ENCODE measurements at regions not wholly inside any gene's neighbourhood (a gene's known extent, or its start where the extent isn't known, plus 50 kb on each side); places are given as distances from the start of the nearest gene placed in this dataset.

DNA sequence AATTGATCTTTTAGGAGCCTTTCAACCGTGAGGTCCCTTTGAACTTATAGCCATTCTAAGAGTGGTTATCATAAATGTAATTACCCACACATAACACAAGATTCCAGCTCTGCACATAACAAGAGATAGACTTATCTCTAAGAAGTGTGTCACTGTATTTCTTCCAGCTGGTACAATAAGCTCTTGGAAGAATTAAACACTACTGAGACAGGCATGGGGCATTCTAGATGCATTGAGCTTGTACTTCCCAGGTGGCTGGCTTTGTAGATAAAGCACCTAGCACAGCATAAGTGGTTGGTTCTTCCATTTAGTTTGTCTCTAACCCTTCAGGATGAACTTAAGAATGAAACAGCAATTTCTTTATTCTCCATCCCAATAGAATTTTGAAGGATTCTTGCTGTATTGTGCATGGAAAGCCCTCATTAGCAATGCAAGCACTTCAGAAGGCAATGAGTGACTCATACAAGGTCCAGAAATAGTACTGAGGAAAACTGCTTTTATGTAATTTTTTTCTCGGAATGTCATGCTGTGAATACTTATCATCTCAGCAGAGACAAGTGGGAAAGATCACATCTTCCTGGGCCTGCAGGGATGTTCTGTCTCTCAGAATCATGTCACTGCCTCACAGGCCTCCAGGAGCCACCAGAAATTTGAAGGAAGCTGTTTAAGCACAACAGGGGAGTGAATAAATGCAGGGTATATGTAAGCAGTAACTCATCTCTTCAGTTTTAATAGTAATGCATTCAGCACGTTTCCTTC lies 91.1 kb upstream of the CD180 start:
- TF ChIP-seq, protein P1, sequence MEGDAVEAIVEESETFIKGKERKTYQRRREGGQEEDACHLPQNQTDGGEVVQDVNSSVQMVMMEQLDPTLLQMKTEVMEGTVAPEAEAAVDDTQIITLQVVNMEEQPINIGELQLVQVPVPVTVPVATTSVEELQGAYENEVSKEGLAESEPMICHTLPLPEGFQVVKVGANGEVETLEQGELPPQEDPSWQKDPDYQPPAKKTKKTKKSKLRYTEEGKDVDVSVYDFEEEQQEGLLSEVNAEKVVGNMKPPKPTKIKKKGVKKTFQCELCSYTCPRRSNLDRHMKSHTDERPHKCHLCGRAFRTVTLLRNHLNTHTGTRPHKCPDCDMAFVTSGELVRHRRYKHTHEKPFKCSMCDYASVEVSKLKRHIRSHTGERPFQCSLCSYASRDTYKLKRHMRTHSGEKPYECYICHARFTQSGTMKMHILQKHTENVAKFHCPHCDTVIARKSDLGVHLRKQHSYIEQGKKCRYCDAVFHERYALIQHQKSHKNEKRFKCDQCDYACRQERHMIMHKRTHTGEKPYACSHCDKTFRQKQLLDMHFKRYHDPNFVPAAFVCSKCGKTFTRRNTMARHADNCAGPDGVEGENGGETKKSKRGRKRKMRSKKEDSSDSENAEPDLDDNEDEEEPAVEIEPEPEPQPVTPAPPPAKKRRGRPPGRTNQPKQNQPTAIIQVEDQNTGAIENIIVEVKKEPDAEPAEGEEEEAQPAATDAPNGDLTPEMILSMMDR (IDR thresholded peaks at IDR 0.05; ENCODE audit: insufficient read depth, low read length, poor library complexity, severe bottlenecking), result no peak
- TF ChIP-seq EZH2phosphoT487 (conservative IDR thresholded peaks at IDR 0.05; ENCODE audit: low read length), result no peak
